ENCODE measurements at regions not wholly inside any gene's neighbourhood (a gene's known extent, or its start where the extent isn't known, plus 50 kb on each side); places are given as distances from the start of the nearest gene placed in this dataset.

GRCh38 chr1:30185313-30185712, 538.1 kb downstream of the MATN1 start:
- TF ChIP-seq CTCF (IDR thresholded peaks at IDR 0.05; ENCODE audit: low read depth, low read length), result no peak
- no peak overlapping the region for H3K4me3 ChIP-seq (ENCODE audit: low read depth, low read length)

GRCh38 chr1:30184393-30185141, 538.8 kb downstream of the MATN1 start:
- no peak overlapping the region for H3K4me3 ChIP-seq (ENCODE audit: low read depth, low read length)
- TF ChIP-seq CTCF (IDR thresholded peaks at IDR 0.05; ENCODE audit: low read depth, low read length), result no peak

GRCh38 chr1:30183895-30184294, 539.5 kb downstream of the MATN1 start:
- H3K4me3 ChIP-seq (ENCODE audit: low read depth, low read length), result no peak overlapping the region

GRCh38 chr1:30183006-30183405, 540.4 kb downstream of the MATN1 start:
- no peak overlapping the region for H3K4me3 ChIP-seq (ENCODE audit: low read depth, low read length)
- no peak for TF ChIP-seq CTCF (IDR thresholded peaks at IDR 0.05; ENCODE audit: low read depth, low read length)

More at GRCh38 chr1:30183895-30184294, 539.5 kb downstream of the MATN1 start:
- no peak for TF ChIP-seq CTCF (IDR thresholded peaks at IDR 0.05; ENCODE audit: low read depth, low read length)

GRCh38 chr1:30179942-30180543, 543.3 kb downstream of the MATN1 start:
- TF ChIP-seq CTCF (IDR thresholded peaks at IDR 0.05; ENCODE audit: low read depth, low read length), result no peak
- H3K4me3 ChIP-seq (ENCODE audit: low read depth, low read length), result no peak overlapping the region

- no peak for TF ChIP-seq CTCF (IDR thresholded peaks at IDR 0.05; ENCODE audit: low read depth, low read length)
- no peak overlapping the region for H3K4me3 ChIP-seq (ENCODE audit: low read depth, low read length)
Measured at GRCh38 chr1:30176477-30176876, 546.9 kb downstream of the MATN1 start.

GRCh38 chr1:30174499-30174898, 548.9 kb downstream of the MATN1 start:
- TF ChIP-seq CTCF (IDR thresholded peaks at IDR 0.05; ENCODE audit: low read depth, low read length), result no peak

More at GRCh38 chr1:30174499-30174898, 548.9 kb downstream of the MATN1 start:
- no peak overlapping the region for H3K4me3 ChIP-seq (ENCODE audit: low read depth, low read length)

All from WI38 (cell line).